GM10248 (cell line): ENCODE measurements at regions not wholly inside any gene's neighbourhood (a gene's known extent, or its start where the extent isn't known, plus 50 kb on each side); places are given as distances from the start of the nearest gene placed in this dataset.

ENCODE experiments used
- CTCF ChIA-PET: fragments of 300-600 bp; sonication (Branson Sonifier 250); formaldehyde crosslinking; extraction: SDS; loops from one replicate; lab custom pipeline; 2021; ENCODE audit warnings: antibody characterized with exemption; lab: Yijun Ruan, JAX
- POLR2A ChIA-PET: fragments of 350-650 bp; sonication (Branson Sonifier 250); formaldehyde crosslinking; extraction: SDS; loops from one replicate; lab custom pipeline; 2020; ENCODE audit warnings: antibody characterized with exemption; lab: Yijun Ruan, JAX
- DNase-seq: peaks from one replicate; pipeline ENCODE4 v3.0.0; 2012; ENCODE audit errors: extremely low spot score
- CTCF ChIP-seq: IDR thresholded peaks from 2 replicates; pipeline ENCODE4 v1.5.1; 2012; ENCODE audit warnings: mild to moderate bottlenecking, low read depth; ENCODE audit errors: extremely low read depth, missing control alignments, control extremely low read depth

- no peak for TF ChIP-seq CTCF
- POLR2A ChIA-PET = no interaction called here
- no peak for DNase-seq
- CTCF ChIA-PET = interaction anchor here (1.2 to 2.0 kb wide), 5 partner anchors 10 to 48 kb away, joined by 3 to 8 read pairs (median 6); no protein-coding TSS in a partner anchor
Observed at GRCh38 chr2:9091811-9092210, 88.3 kb upstream of the MBOAT2 start.

DNA sequence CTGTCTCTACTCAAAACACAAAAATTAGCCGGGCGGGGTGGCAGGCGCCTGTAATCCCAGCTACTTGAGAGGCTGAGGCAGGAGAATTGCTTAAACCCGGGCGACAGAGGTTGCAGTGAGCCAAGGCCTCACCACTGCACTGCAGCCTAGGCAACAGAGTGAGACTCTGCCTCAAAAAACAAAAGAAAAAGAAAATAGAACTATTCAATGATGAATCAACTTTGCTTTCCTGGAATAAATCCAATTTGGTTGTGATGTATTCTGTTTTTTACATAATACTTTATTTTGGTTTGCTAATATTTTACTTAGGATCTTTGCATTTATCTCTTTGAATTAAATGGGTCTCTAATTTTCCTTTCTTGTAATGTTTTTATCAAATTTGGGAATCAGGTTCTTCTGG is 86.3 kb upstream of the MBOAT2 start:
- no peak for DNase-seq
- POLR2A ChIA-PET = no interaction called here
- TF ChIP-seq CTCF = no peak
- CTCF ChIA-PET = no interaction called here

DNA sequence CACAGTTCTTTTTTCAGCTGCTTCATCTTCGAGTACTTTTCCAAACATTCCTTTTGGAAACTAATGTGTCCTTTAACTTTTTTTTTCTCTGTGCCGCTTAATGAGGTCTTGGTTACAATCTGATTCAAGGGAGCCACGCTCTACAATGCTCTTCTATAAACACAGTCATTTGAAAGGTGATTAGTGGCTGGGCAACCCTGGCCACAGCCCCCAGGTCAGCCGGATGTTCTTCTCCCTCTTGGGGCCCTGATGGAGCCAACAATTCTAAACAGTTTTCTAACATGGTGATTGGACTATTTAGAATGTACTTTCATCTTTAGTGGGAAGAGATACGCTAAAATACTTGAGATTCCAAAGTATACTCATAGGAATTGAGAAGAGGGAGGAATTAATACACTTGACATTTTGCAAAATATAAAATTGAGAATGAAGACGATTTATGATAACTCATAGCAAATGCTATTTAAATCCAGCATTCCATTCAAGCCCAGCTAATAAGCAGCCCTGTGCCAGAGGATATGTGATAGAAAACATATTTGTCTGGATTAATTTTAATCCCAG is 83.7 kb upstream of the MBOAT2 start:
- ChIA-PET POLR2A (no interaction called here), CTCF (interaction anchor here (1.7 kb wide), 1 partner anchor 34 kb away, joined by 4 read pairs; no protein-coding TSS in a partner anchor)
- no peak for DNase-seq
- no peak for TF ChIP-seq CTCF

DNA sequence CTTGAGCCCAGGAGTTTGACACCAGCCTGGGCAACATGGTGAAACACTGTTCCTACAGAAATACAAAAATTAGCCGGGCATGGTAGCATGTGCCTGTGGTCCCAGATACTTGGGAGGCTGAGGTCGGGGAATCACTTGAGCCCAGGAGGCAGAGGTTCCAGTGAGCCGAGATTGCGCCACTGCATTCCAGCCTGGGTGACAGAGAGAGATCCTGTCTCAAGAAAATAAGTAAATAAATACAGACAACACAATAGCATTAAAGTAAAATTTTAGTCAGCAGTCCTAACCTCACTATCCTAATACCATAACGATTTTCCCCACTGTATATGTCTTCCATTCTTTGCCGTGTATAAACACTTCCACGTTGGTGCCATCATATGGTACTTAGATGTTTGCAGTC is 83.0 kb upstream of the MBOAT2 start:
- no peak for DNase-seq
- ChIA-PET POLR2A (no interaction called here), CTCF (no interaction called here)
- no peak for TF ChIP-seq CTCF

- POLR2A ChIA-PET = no interaction called here
- DNase-seq = no peak
- no peak for TF ChIP-seq CTCF
- CTCF ChIA-PET = no interaction called here
Observed at GRCh38 chr2:9085353-9085752, 81.9 kb upstream of the MBOAT2 start.

- CTCF ChIA-PET = no interaction called here
- TF ChIP-seq CTCF = no peak
- POLR2A ChIA-PET = no interaction called here
- no peak for DNase-seq
Observed at GRCh38 chr2:9083287-9083686, 79.8 kb upstream of the MBOAT2 start.
